ENCODE measurements at regions not wholly inside any gene's neighbourhood (a gene's known extent, or its start where the extent isn't known, plus 50 kb on each side); places are given as distances from the start of the nearest gene placed in this dataset.

- DNase-seq, result no peak
Observed at GRCh38 chr12:115109863-115110262, 425.9 kb upstream of the TBX3 start.

DNA sequence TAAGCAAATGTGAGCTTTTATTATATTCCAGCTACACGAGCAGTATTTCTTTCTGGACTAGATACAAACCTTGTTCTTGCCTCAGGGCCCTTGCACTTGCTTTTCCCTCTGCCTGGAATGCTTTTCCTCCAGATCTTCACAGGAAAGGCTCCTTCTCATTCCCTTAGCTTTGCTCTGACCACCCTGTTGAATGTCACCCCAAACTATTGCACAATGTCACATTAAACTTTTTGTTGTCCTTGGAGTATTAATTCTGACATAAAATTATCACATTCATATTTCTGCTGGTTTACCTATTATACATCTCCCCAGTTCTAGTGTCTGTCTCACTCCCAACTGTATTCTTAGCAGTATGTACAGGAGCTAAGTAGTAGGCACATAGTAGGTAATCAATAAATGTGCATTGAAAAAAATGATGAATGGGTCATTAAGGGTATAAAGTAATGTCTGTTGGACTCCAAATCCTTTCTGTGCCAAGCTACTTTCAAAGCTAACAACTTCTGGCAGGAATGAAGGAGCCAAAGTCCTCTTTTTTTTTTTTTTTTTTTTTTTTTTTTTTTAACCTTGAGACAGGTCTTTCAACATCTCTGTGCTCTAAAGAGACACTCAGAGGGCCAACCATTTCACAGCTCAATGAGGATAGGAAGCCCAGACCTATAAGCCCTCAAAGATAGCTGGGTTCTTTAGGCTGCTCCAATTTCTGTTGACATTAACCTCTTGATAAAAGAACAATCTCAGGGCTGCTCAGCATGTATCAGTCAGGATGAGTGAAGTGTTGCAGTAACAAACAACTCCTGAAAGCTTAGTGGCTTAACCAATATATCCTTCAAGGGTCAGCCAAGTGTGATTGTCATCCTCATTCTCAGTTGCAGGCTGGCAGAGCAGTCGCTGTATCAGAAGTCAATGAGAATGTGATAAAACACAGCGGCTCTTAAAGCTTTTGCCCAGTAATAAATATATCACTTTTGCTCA lies 424.4 kb upstream of the TBX3 start:
- no peak for DNase-seq

- no peak for DNase-seq
Observed at GRCh38 chr12:115103884-115104883, 420.2 kb upstream of the TBX3 start.

DNA sequence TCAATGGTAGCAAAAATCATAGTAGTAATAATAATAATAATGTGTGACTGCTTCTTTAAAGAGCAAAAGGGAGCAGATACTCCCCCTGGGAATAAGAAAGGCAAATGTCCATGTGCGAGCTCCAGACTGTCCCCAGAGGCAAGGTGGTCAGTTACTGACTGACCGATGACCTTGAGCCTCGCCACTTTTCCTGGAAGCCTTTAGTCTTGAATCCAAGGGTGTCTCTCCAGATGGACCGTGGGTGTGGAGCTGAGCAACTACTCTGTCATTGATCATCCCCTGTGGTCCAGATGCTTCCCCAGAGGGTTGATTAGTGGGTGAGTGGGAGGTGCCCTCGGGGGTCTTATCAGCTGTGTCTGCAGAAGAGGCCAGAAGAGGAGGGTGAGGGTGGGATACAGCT lies 418.5 kb upstream of the TBX3 start:
- DNase-seq, result no peak

DNA sequence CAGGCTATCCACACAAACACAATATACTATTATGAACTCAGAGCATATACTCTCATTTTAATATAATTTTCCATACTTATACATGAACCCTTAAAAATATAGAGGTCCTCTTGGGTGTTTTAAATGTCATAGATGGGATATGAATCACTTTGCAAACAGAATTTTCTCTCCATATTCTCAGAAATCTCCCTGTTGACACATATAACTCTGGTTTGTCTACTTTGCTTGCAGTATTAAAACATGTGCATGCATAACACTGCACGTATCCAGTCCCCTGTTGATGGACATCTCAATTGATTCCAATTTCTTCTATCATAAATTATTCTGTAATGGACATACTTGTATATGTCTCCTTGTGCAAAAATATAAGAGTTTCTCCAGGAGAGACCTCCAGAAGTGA lies 417.5 kb upstream of the TBX3 start:
- no peak for DNase-seq

DNA sequence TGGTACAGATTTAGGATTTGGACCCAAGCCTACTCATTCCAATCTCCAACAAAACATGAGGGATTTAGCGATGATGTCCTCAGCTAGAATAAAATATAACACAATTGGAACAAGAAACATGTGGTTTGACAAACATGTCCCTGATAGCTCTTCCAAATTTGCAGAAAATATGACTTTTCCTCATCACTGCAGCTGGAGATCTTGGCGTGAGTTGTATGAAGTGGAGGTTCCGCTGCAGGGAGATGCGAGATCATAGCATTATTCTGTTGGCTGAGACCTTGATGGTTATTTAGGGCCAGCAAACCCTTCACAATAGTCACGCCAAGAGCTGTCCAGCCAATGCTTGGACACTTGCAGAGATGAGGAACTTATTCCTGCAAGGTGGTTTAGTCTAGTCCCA lies 413.4 kb upstream of the TBX3 start:
- no peak for DNase-seq

GRCh38 chr12:115096588-115097397 lies 412.8 kb upstream of the TBX3 start:
- no peak for DNase-seq

- DNase-seq, result no peak
Observed at GRCh38 chr12:115095073-115095748, 411.2 kb upstream of the TBX3 start.

GRCh38 chr12:115094163-115094816 lies 410.3 kb upstream of the TBX3 start:
- DNase-seq, result no peak

DNA sequence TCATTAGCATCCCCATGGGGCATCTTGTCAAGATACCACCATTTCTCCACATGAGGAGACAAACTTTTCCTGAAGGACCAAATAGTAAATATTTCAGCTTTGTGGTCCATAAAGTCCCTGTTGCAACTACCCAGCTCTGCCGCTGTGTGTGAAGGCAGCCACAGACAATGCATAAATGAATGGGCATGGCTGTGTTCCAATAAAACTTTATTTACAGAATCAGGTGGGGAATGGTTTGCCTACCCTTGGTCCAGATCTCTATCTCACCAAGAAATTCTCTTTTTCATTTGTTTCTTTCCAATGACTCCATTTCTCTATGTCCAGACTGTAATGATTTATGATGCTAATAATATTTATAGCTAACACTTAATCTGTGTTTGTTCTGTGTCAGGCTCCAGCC lies 409.3 kb upstream of the TBX3 start:
- no peak for DNase-seq

GRCh38 chr12:115090783-115091182 lies 406.8 kb upstream of the TBX3 start:
- DNase-seq, result no peak

DNA sequence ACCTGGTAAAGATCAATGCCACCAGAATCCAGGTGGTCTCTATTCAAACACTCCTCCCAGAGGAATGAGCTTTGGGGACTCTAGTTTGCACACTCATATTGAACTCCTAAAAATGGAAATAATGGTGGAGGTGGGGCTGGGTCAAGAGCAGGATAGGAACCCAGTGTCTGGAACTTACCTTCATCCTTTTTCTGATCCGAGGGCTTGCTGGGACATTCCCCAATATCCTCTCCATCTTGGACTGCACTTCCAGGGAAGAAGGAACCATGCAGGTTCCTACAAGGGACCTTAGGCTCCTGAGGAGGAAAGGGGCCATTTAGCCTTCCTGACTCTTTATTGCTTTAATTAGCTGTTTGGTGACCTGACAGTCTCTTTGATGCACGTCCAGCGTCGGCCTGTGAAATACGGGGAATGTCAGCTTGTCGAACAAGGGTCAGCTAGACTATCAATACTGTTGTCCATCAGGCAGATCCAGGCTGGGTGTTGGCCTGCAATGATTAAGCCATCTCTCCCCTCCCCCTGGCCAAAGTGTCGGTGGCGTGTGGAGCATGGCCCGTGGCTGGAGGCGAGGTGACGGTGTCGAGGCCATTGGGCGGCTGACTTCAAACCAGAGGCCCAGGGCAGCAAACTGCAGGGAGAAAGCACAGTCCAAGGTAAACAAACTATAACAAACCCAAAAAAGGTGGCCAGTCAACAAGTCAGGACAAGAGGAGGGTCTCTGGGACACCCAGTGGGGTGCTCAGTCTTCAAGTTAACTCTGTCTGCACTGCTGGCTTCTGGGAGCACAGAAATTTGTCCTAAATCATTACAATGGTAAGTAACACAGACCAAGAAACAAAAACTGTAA lies 405.2 kb upstream of the TBX3 start:
- DNase-seq, result no peak

DNA sequence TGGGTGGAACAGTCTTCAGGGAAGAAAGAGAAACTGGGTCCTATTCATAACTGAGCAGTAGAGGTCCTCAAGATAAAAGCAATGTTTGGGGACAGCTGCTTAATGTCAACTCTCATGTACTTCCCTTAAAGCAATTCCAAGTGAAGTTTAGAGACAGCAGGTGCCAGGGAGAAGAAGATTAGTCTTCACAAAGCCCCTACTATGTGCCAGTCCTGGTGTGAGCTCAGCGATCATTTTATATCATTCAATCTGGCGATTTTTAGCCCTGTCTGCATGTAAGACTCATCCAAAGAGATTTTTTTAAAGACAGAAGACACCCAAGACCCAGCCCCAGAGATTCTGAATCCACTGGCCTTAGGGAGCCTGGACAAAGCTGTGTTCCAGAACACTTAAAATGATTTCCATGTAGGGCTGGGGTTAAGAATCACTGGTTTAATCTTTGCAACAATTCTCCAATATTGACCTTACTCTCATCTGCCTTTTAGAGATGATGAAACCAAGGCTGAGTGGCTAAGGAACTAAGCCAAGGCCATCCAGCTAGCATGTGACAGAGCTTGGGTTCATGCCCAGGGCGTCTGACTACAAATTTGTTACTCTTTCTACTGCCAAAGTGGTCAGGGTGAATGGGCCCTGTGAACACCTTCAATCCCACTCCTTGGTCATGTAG lies 404.5 kb upstream of the TBX3 start:
- no peak for DNase-seq

- DNase-seq, result no peak
Observed at GRCh38 chr12:115085594-115085993, 401.6 kb upstream of the TBX3 start.

GRCh38 chr12:115079760-115080159 lies 395.8 kb upstream of the TBX3 start:
- DNase-seq, result no peak

DNA sequence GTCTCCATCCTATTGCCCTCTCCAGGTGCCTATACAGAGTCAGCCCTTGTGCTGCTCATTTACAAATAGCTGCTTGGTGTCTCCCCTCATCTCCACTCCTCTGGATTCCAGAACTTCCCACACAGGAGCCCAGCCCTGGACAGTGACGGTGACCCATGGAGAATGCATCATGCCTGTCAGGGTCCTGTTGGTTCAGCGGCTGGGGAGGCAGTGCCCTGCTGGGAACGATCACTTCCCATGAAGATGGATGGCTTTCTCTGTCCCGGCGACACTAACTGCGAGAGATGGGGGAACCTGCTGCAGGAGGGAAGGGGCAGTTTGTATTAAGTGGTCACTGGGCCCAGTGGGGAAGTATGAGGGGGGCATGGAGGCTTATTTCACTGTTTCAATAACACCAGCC lies 395.0 kb upstream of the TBX3 start:
- no peak for DNase-seq

- no peak for DNase-seq
Observed at GRCh38 chr12:115078334-115078733, 394.4 kb upstream of the TBX3 start.

DNA sequence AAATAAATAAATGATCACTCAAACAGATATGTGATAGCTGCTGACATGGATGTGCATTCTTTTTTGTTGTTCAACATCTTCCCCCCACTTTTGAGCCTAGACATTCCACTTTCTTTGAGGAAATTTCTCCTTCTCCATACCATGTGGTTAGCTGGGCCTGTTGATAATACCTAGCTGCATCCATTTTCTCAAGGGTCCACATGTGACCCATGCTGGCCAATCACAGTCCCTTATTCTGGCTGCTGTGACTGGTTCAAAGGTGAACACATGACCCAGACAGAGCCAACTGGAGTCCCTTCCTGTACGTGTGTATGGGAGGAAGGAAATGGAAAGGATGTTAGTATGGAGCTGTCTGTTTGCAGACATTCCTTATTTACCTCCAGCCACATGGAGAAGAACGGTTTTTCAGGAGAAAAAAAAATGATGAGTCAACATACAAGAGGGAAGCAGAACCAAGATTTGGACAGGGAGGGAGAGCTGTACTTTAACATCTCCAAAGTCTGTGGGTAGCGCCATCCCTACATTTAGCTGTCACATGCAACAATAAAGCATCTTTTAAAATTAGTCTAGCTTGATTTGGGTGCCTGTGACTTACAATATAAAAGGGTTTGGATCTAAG lies 391.7 kb upstream of the TBX3 start:
- no peak for DNase-seq

GRCh38 chr12:115074617-115075016 lies 390.6 kb upstream of the TBX3 start:
- no peak for DNase-seq
